B cell (primary cell): ENCODE measurements at regions not wholly inside any gene's neighbourhood (a gene's known extent, or its start where the extent isn't known, plus 50 kb on each side); places are given as distances from the start of the nearest gene placed in this dataset.
"Not testable (repeated sequence)": the region's sequence is repeated elsewhere in the genome, so short reads cannot be mapped to it uniquely, and the experiment has no call there.

Experiments
- ATAC-seq: fragments of 200-7000 bp; cut with Tn5 transposase; one replicate; pipeline ENCODE4 v1.10.0; 2021; ENCODE audit warnings: low read depth, mild to moderate bottlenecking, moderate number of reproducible peaks, moderate library complexity
- CTCF ChIA-PET: fragments of 350-600 bp; sonication (Branson Sonifier 250); formaldehyde crosslinking; loops from one replicate; lab custom pipeline; 2021; ENCODE audit warnings: antibody characterized with exemption, inconsistent platforms; lab: Charles Lee
- POLR2A ChIA-PET: fragments of 350-600 bp; sonication (Branson Sonifier 250); formaldehyde crosslinking; loops from one replicate; lab custom pipeline; 2021; ENCODE audit warnings: antibody characterized with exemption; lab: Charles Lee
- DNase-seq: peaks from one replicate; pipeline ENCODE4 v3.0.0; 2013
- H2AFZ ChIP-seq: 2 replicates; pipeline ENCODE4 v1.6.1; 2012; ENCODE audit warnings: mild to moderate bottlenecking, low read depth, low read length; ENCODE audit not compliant: insufficient read depth, poor library complexity, severe bottlenecking
- H3K27ac ChIP-seq, 2 donors: 1 replicate in 1 of 2; 2 replicates in 1 of 2; pipeline ENCODE4 v1.5.1; 2012 to 2013; ENCODE audit warnings: low read length in 2 of 2, mild to moderate bottlenecking in 2 of 2, moderate library complexity in 1 of 2
- H3K27me3 ChIP-seq, 4 experiments: fragments of 200-600 bp in 1 of 4; sonication (generic) in 1 of 4; replicated peaks in 1 of 4; 1 replicate in 2 of 4; 2 replicates in 2 of 4; pipeline versions ENCODE4 v1.6.1 to v1.7.0; 2013 to 2016; ENCODE audit warnings: low read length in 3 of 4, mild to moderate bottlenecking in 2 of 4, mixed read lengths in 1 of 4, moderate library complexity in 1 of 4; ENCODE audit not compliant: insufficient read depth in 4 of 4, control insufficient read depth in 3 of 4; ENCODE audit errors: control extremely low read depth in 1 of 4
- H3K36me3 ChIP-seq, 2 experiments: replicated peaks in 1 of 2; 1 replicate in 1 of 2; 2 replicates in 1 of 2; pipeline versions ENCODE4 v1.6.1 to v1.7.1; 2013; ENCODE audit warnings: low read length in 1 of 2; ENCODE audit not compliant: insufficient read depth in 2 of 2, control insufficient read depth in 1 of 2; ENCODE audit errors: control extremely low read depth in 1 of 2, extremely low read depth in 1 of 2
- H3K4me1 ChIP-seq, 2 donors: fragments of 200-600 bp in 1 of 2; sonication (generic) in 1 of 2; 1 replicate in 1 of 2; 2 replicates in 1 of 2; pipeline versions ENCODE4 v1.5.1 to v1.6.1; 2013 to 2017; ENCODE audit warnings: low read length in 2 of 2; ENCODE audit not compliant: control insufficient read depth in 2 of 2, insufficient read depth in 2 of 2
- H3K4me2 ChIP-seq: replicated peaks from 2 replicates; pipeline ENCODE3; 2012; ENCODE audit warnings: mild to moderate bottlenecking, low read depth, low read length; ENCODE audit not compliant: poor library complexity, severe bottlenecking
- H3K4me3 ChIP-seq, 5 experiments: fragments of 200-600 bp in 1 of 5; sonication (generic) in 1 of 5; 1 replicate in 3 of 5; 2 replicates in 2 of 5; pipeline versions ENCODE4 v1.5.1 to v1.7.0; 2011 to 2016; ENCODE audit warnings: low read length in 4 of 5, mild to moderate bottlenecking in 4 of 5, low read depth in 2 of 5, control low read depth in 1 of 5, moderate library complexity in 1 of 5; ENCODE audit not compliant: insufficient read depth in 1 of 5; ENCODE audit errors: control extremely low read depth in 1 of 5, extremely low read depth in 1 of 5
- H3K79me2 ChIP-seq: fragments of 200-600 bp; sonication (generic); one replicate; pipeline ENCODE4 v1.6.0; 2016; ENCODE audit warnings: low read length; ENCODE audit not compliant: control insufficient read depth, insufficient read depth
- H3K9ac ChIP-seq: fragments of 200-600 bp; sonication (generic); 2 replicates; pipeline ENCODE4 v1.6.1; 2017; ENCODE audit warnings: mild to moderate bottlenecking, low read length, moderate library complexity
- H3K9me3 ChIP-seq, 3 donors: one replicate each; pipeline versions ENCODE4 v1.6.1 to v1.7.1; 2013; ENCODE audit warnings: low read length in 2 of 3; ENCODE audit not compliant: control insufficient read depth in 2 of 3, insufficient read depth in 1 of 3; ENCODE audit errors: control extremely low read depth in 1 of 3
- H4K20me1 ChIP-seq: 2 replicates; pipeline ENCODE4 v1.6.0; 2012; ENCODE audit warnings: mild to moderate bottlenecking, low read length; ENCODE audit not compliant: insufficient read depth, control insufficient read depth, poor library complexity, severe bottlenecking
- H3K27ac Mint-ChIP-seq: one replicate; pipeline ENCODE4 v1.8.0; 2021; ENCODE audit warnings: mixed read lengths
- H3K27me3 Mint-ChIP-seq: one replicate; pipeline ENCODE4 v1.8.0; 2021; ENCODE audit warnings: mixed read lengths
- H3K4me1 Mint-ChIP-seq: one replicate; pipeline ENCODE4 v1.8.0; 2021; ENCODE audit warnings: mixed read lengths
- H3K4me3 Mint-ChIP-seq: one replicate; pipeline ENCODE4 v1.8.0; 2021; ENCODE audit warnings: mixed read lengths
- H3K9me3 Mint-ChIP-seq: one replicate; pipeline ENCODE4 v1.8.0; 2022; ENCODE audit warnings: mixed read lengths; ENCODE audit not compliant: insufficient read depth
- WGBS: methylation state at CpG from one replicate; pipeline ENCODE4 v1.1.5; 2013; ENCODE audit warnings: missing lambda C conversion rate; ENCODE audit not compliant: insufficient coverage; 5-methylcytosine and 5-hydroxymethylcytosine counted together
- intact Hi-C: fragments of 100-400 bp; cut with micrococcal nuclease; formaldehyde crosslinking; loops from one replicate; pipeline ENCODE4 v1.10.0; 2022

DNA sequence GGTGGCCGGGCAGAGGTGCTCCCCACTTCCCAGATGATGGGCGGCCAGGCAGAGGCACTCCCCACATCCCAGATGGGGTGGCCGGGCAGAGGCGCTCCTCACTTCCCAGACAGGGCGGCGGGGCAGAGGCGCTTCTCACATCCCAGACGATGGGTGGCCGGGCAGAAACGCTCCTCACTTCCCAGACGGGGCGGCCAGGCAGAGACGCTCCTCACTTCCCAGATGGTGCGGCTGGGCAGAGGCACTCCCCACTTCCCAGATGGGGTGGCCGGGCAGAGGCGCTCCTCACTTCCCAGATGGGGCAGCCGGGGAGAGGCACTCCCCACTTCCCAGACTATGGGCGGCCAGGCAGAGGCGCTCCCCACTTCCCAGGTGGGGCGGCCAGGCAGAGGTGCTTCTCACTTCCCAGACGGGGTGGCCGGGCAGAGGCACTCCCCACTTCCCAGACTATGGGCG, 275.8 kb downstream of the LIPI start:
- H3K36me3 ChIP-seq, H3K4me3 ChIP-seq, H3K4me2 ChIP-seq, H3K27ac ChIP-seq, DNase-seq, H2AFZ ChIP-seq, CTCF ChIA-PET, H4K20me1 ChIP-seq, intact Hi-C loops, H3K9me3 Mint-ChIP-seq, H3K27ac Mint-ChIP-seq, ATAC-seq, H3K4me1 ChIP-seq, H3K27me3 ChIP-seq, H3K79me2 ChIP-seq, H3K4me3 Mint-ChIP-seq, H3K9ac ChIP-seq, H3K27me3 Mint-ChIP-seq, POLR2A ChIA-PET, H3K4me1 Mint-ChIP-seq: not testable (repeated sequence)
- peaks cover 0 to 26% (median 0%) of the 10 kb centered on the region in 3 donors for H3K9me3 ChIP-seq
- 98% methylated on average over 23 of the region's 23 CpGs for WGBS

- not testable (repeated sequence) for H3K27me3 Mint-ChIP-seq, H3K79me2 ChIP-seq
Observed at GRCh38 chr21:13923175-13923574, 287.6 kb downstream of the LIPI start.

GRCh38 chr21:13921455-13921854, 289.3 kb downstream of the LIPI start:
- H3K9me3 Mint-ChIP-seq, H3K27me3 Mint-ChIP-seq, H3K4me3 ChIP-seq, CTCF ChIA-PET, POLR2A ChIA-PET, ATAC-seq, H3K9me3 ChIP-seq, intact Hi-C loops, H3K4me3 Mint-ChIP-seq, DNase-seq, H3K9ac ChIP-seq, H3K4me2 ChIP-seq, H3K27ac ChIP-seq, H2AFZ ChIP-seq, H3K4me1 ChIP-seq, H3K27ac Mint-ChIP-seq, H3K79me2 ChIP-seq, H3K4me1 Mint-ChIP-seq, H4K20me1 ChIP-seq, H3K27me3 ChIP-seq, H3K36me3 ChIP-seq: not testable (repeated sequence)
- no CpG with 5 or more reads among the region's 1 CpG for WGBS

More at GRCh38 chr21:13923175-13923574, 287.6 kb downstream of the LIPI start:
- H3K4me1 ChIP-seq, DNase-seq, H3K27me3 ChIP-seq, H4K20me1 ChIP-seq, H3K36me3 ChIP-seq, H3K4me2 ChIP-seq, intact Hi-C loops, H3K9ac ChIP-seq, POLR2A ChIA-PET, H3K4me3 ChIP-seq, H3K27ac Mint-ChIP-seq, H3K4me3 Mint-ChIP-seq, H3K9me3 ChIP-seq, H3K27ac ChIP-seq, H3K4me1 Mint-ChIP-seq, H2AFZ ChIP-seq, H3K9me3 Mint-ChIP-seq, CTCF ChIA-PET, ATAC-seq: not testable (repeated sequence)
- no CpG with 5 or more reads among the region's 1 CpG for WGBS

- H3K79me2 ChIP-seq, H3K9me3 ChIP-seq, H2AFZ ChIP-seq, ATAC-seq, H3K4me3 Mint-ChIP-seq, H3K4me1 ChIP-seq, H3K4me1 Mint-ChIP-seq, H3K27ac ChIP-seq, H3K4me3 ChIP-seq, H4K20me1 ChIP-seq, H3K9ac ChIP-seq, H3K27me3 ChIP-seq, H3K9me3 Mint-ChIP-seq, H3K27ac Mint-ChIP-seq, DNase-seq, H3K27me3 Mint-ChIP-seq, intact Hi-C loops, CTCF ChIA-PET, H3K4me2 ChIP-seq, POLR2A ChIA-PET, H3K36me3 ChIP-seq: not testable (repeated sequence)
- 79% methylated on average over 4 of the region's 10 CpGs for WGBS
Observed at GRCh38 chr21:13907385-13907784, 297.8 kb downstream of the POTED start.
